T-cell (primary cell): ENCODE measurements at regions not wholly inside any gene's neighbourhood (a gene's known extent, or its start where the extent isn't known, plus 50 kb on each side); places are given as distances from the start of the nearest gene placed in this dataset.

Experiments
- ATAC-seq, 4 experiments: fragments of 200-7000 bp in 3 of 4; fragments of 150-1000 bp in 1 of 4; cut with Tn5 transposase; replicated peaks in 1 of 4; 1 replicate in 3 of 4; 2 replicates in 1 of 4; pipeline ENCODE4 v1.10.0; 2021; ENCODE audit warnings: moderate library complexity in 3 of 4, mild to moderate bottlenecking in 2 of 4, moderate number of reproducible peaks in 1 of 4
- CTCF ChIA-PET, 2 donors: fragments of 300-600 bp; sonication (Branson Sonifier 250); formaldehyde crosslinking; loops; one replicate each; lab custom pipeline; 2022; ENCODE audit warnings: antibody characterized with exemption in 2 of 2; lab: Charles Lee
- POLR2A ChIA-PET, 2 donors: fragments of 300-600 bp; sonication (Branson Sonifier 250); formaldehyde crosslinking; loops; one replicate each; lab custom pipeline; 2022; ENCODE audit warnings: antibody characterized with exemption in 2 of 2; lab: Charles Lee
- DNase-seq, 35 experiments: peaks; one replicate each; pipeline versions ENCODE4 v3.0.0 to v3.0.0-alpha.2; 2013 to 2023
- H3K27ac ChIP-seq: one replicate; pipeline ENCODE4 v1.5.1; 2013; ENCODE audit warnings: low read length
- H3K27me3 ChIP-seq, 2 experiments: replicated peaks in 1 of 2; 1 replicate in 1 of 2; 2 replicates in 1 of 2; pipeline versions ENCODE4 v1.6.1 to v1.7.0; 2013; ENCODE audit warnings: low read length in 1 of 2, mixed read lengths in 1 of 2; ENCODE audit not compliant: control insufficient read depth in 2 of 2, insufficient read depth in 2 of 2; ENCODE audit errors: extremely low read depth in 1 of 2
- H3K36me3 ChIP-seq, 2 donors: 1 replicate in 1 of 2; 2 replicates in 1 of 2; pipeline versions ENCODE4 v1.6.1 to v1.7.0; 2013; ENCODE audit warnings: low read length in 1 of 2; ENCODE audit not compliant: control insufficient read depth in 2 of 2, insufficient read depth in 1 of 2; ENCODE audit errors: extremely low read depth in 1 of 2
- H3K4me1 ChIP-seq, 2 experiments: 1 replicate in 1 of 2; 2 replicates in 1 of 2; pipeline versions ENCODE4 v1.6.1 to v1.7.0; 2013; ENCODE audit warnings: low read length in 2 of 2, mixed read lengths in 1 of 2; ENCODE audit not compliant: insufficient read depth in 2 of 2, control insufficient read depth in 1 of 2; ENCODE audit errors: extremely low read depth in 1 of 2
- H3K4me3 ChIP-seq, 2 donors: 1 replicate in 1 of 2; 2 replicates in 1 of 2; pipeline versions ENCODE4 v1.5.1 to v1.7.0; 2013; ENCODE audit warnings: mild to moderate bottlenecking in 2 of 2, low read length in 1 of 2, moderate library complexity in 1 of 2; ENCODE audit not compliant: control insufficient read depth in 1 of 2; ENCODE audit errors: extremely low read depth in 1 of 2
- H3K9me3 ChIP-seq: 2 replicates; pipeline ENCODE4 v1.7.0; 2013
- H3K27ac Mint-ChIP-seq, 2 donors: one replicate each; pipeline ENCODE4 v1.8.0; 2020 to 2021; ENCODE audit warnings: mild to moderate bottlenecking in 2 of 2, mixed read lengths in 2 of 2
- H3K27me3 Mint-ChIP-seq, 2 donors: one replicate each; pipeline ENCODE4 v1.8.0; 2021 to 2022; ENCODE audit warnings: mixed read lengths in 2 of 2
- H3K36me3 Mint-ChIP-seq: one replicate; pipeline ENCODE4 v1.8.0; 2021; ENCODE audit warnings: mixed read lengths
- H3K4me1 Mint-ChIP-seq, 3 donors: one replicate each; pipeline ENCODE4 v1.8.0; 2020 to 2022; ENCODE audit warnings: mixed read lengths in 3 of 3, mild to moderate bottlenecking in 1 of 3
- H3K4me3 Mint-ChIP-seq, 3 donors: one replicate each; pipeline ENCODE4 v1.8.0; 2020 to 2022; ENCODE audit warnings: mild to moderate bottlenecking in 3 of 3, mixed read lengths in 3 of 3, moderate library complexity in 3 of 3
- H3K9me3 Mint-ChIP-seq, 3 donors: one replicate each; pipeline ENCODE4 v1.8.0; 2020 to 2022; ENCODE audit warnings: mixed read lengths in 3 of 3
- WGBS: methylation state at CpG from one replicate; pipeline ENCODE4 v1.1.5; 2013; ENCODE audit warnings: missing lambda C conversion rate; ENCODE audit not compliant: insufficient coverage; 5-methylcytosine and 5-hydroxymethylcytosine counted together

GRCh38 chrX:139125916-139126315 is 404.6 kb upstream of the F9 start:
- Mint-ChIP-seq H3K27ac (no peak overlapping the region), H3K4me3 (no peak overlapping the region), H3K27me3 (peaks cover 2 to 29% of the 10 kb centered on the region in 2 donors), H3K4me1 (no peaks in the 10 kb centered on the region), H3K36me3 (no peaks in the 10 kb centered on the region), H3K9me3 (peaks cover 0 to 11% (median 0%) of the 10 kb centered on the region in 3 donors)
- WGBS = no CpG with 5 or more reads among the region's 3 CpGs
- DNase-seq = no peak
- H3K27ac ChIP-seq = no peak overlapping the region
- no peaks in the 10 kb centered on the region for H3K9me3 ChIP-seq
- POLR2A ChIA-PET = no interaction called here
- ATAC-seq = no peak
- no peaks in the 10 kb centered on the region for H3K36me3 ChIP-seq
- no peaks in the 10 kb centered on the region for H3K4me1 ChIP-seq
- H3K27me3 ChIP-seq = no peaks in the 10 kb centered on the region
- no peak overlapping the region for H3K4me3 ChIP-seq
- CTCF ChIA-PET = no interaction called here

- Mint-ChIP-seq H3K27me3 (peaks cover 1 to 24% of the 10 kb centered on the region in 2 donors), H3K27ac (no peak overlapping the region), H3K9me3 (peaks cover 0 to 9% (median 0%) of the 10 kb centered on the region in 3 donors), H3K36me3 (no peaks in the 10 kb centered on the region), H3K4me1 (no peaks in the 10 kb centered on the region), H3K4me3 (no peak overlapping the region)
- DNase-seq = no peak
- WGBS = 17% methylated on average over 2 of the region's 4 CpGs
- no peaks in the 10 kb centered on the region for H3K27me3 ChIP-seq
- no peaks in the 10 kb centered on the region for H3K9me3 ChIP-seq
- H3K4me1 ChIP-seq = no peaks in the 10 kb centered on the region
- ChIA-PET POLR2A (no interaction called here), CTCF (no interaction called here)
- H3K4me3 ChIP-seq = no peak overlapping the region
- ATAC-seq = no peak
- no peak overlapping the region for H3K27ac ChIP-seq
- no peaks in the 10 kb centered on the region for H3K36me3 ChIP-seq
These were observed 408.8 kb upstream of the F9 start for GRCh38 chrX:139121616-139122286.

- Mint-ChIP-seq H3K4me3 (no peak overlapping the region), H3K27me3 (peaks cover 0 to 22% of the 10 kb centered on the region in 2 donors), H3K4me1 (no peaks in the 10 kb centered on the region), H3K9me3 (peaks cover 0 to 7% (median 0%) of the 10 kb centered on the region in 3 donors), H3K27ac (no peak overlapping the region), H3K36me3 (no peaks in the 10 kb centered on the region)
- whole genome bisulfite sequencing = no CpG with 5 or more reads among the region's 5 CpGs
- no peak overlapping the region for H3K4me3 ChIP-seq
- DNase-seq (no peak), ATAC-seq (no peak)
- no peaks in the 10 kb centered on the region for H3K27me3 ChIP-seq
- no peaks in the 10 kb centered on the region for H3K4me1 ChIP-seq
- H3K27ac ChIP-seq = no peak overlapping the region
- no peaks in the 10 kb centered on the region for H3K9me3 ChIP-seq
- H3K36me3 ChIP-seq = no peaks in the 10 kb centered on the region
- POLR2A ChIA-PET = interaction anchor here in 1 of 2 donors (0.6 kb wide), 1 partner anchor 240 kb away, joined by 4 read pairs; no protein-coding TSS in a partner anchor
- CTCF ChIA-PET = no interaction called here
These were observed 409.2 kb upstream of the FGF13 start for GRCh38 chrX:139120760-139121159.

GRCh38 chrX:139113708-139114107 is 402.2 kb upstream of the FGF13 start:
- Histone ChIP-seq H3K9me3 (no peaks in the 10 kb centered on the region), H3K27ac (no peak overlapping the region), H3K27me3 (no peaks in the 10 kb centered on the region), H3K36me3 (no peaks in the 10 kb centered on the region), H3K4me1 (no peaks in the 10 kb centered on the region), H3K4me3 (no peak overlapping the region)
- H3K9me3 Mint-ChIP-seq = no peaks in the 10 kb centered on the region
- no peaks in the 10 kb centered on the region for H3K36me3 Mint-ChIP-seq
- no peak overlapping the region for H3K4me3 Mint-ChIP-seq
- no peaks in the 10 kb centered on the region for H3K4me1 Mint-ChIP-seq
- CTCF ChIA-PET = interaction anchor here in 1 of 2 donors (0.6 kb wide), 1 partner anchor 1377 kb away, joined by 4 read pairs; no protein-coding TSS in a partner anchor
- no peak overlapping the region for H3K27ac Mint-ChIP-seq
- DNase-seq = no peak
- no CpG with 5 or more reads among the region's 6 CpGs for WGBS
- no peak for ATAC-seq
- H3K27me3 Mint-ChIP-seq = peaks cover 0 to 18% of the 10 kb centered on the region in 2 donors
- POLR2A ChIA-PET = no interaction called here

GRCh38 chrX:139112432-139112831 is 400.9 kb upstream of the FGF13 start:
- Mint-ChIP-seq H3K9me3 (no peaks in the 10 kb centered on the region), H3K4me3 (no peak overlapping the region)
- DNase-seq = no peak

GRCh38 chrX:139106069-139106468 is 394.6 kb upstream of the FGF13 start:
- no peaks in the 10 kb centered on the region for H3K36me3 ChIP-seq
- no peaks in the 10 kb centered on the region for H3K27me3 ChIP-seq
- no peak for DNase-seq
- no peaks in the 10 kb centered on the region for H3K36me3 Mint-ChIP-seq
- H3K4me1 Mint-ChIP-seq = no peaks in the 10 kb centered on the region
- H3K4me3 ChIP-seq = no peak overlapping the region
- no peak for ATAC-seq
- no CpG with 5 or more reads among the region's 2 CpGs for WGBS
- H3K27ac ChIP-seq = no peak overlapping the region
- POLR2A ChIA-PET = no interaction called here
- H3K27me3 Mint-ChIP-seq = peaks cover 0 to 8% of the 10 kb centered on the region in 2 donors
- H3K9me3 Mint-ChIP-seq = no peaks in the 10 kb centered on the region
- H3K4me3 Mint-ChIP-seq = no peak overlapping the region
- H3K9me3 ChIP-seq = no peaks in the 10 kb centered on the region
- no peak overlapping the region for H3K27ac Mint-ChIP-seq
- CTCF ChIA-PET = no interaction called here
- no peaks in the 10 kb centered on the region for H3K4me1 ChIP-seq

More at GRCh38 chrX:139112432-139112831, 400.9 kb upstream of the FGF13 start:
- POLR2A ChIA-PET = no interaction called here
- no peak for ATAC-seq
- Histone ChIP-seq H3K27me3 (no peaks in the 10 kb centered on the region), H3K36me3 (no peaks in the 10 kb centered on the region), H3K4me1 (no peaks in the 10 kb centered on the region), H3K9me3 (no peaks in the 10 kb centered on the region), H3K27ac (no peak overlapping the region), H3K4me3 (no peak overlapping the region)
- peaks cover 0 to 18% of the 10 kb centered on the region in 2 donors for H3K27me3 Mint-ChIP-seq
- H3K4me1 Mint-ChIP-seq = no peaks in the 10 kb centered on the region
- no peak overlapping the region for H3K27ac Mint-ChIP-seq
- CTCF ChIA-PET = no interaction called here
- no CpG with 5 or more reads among the region's 2 CpGs for WGBS
- no peaks in the 10 kb centered on the region for H3K36me3 Mint-ChIP-seq
